ENCODE measurements at regions not wholly inside any gene's neighbourhood (a gene's known extent, or its start where the extent isn't known, plus 50 kb on each side); places are given as distances from the start of the nearest gene placed in this dataset.

- H3K9me3 Mint-ChIP-seq (ENCODE audit: unreplicated experiment): no peaks in the 10 kb centered on the region
- H3K27me3 Mint-ChIP-seq (ENCODE audit: unreplicated experiment): no peaks in the 10 kb centered on the region
- DNase-seq (ENCODE audit: low spot score): no peak
- H3K4me3 Mint-ChIP-seq (ENCODE audit: unreplicated experiment): no peak overlapping the region
- TF ChIP-seq CTCF (IDR thresholded peaks at IDR 0.05; ENCODE audit: unreplicated experiment): no peak
- H3K4me1 Mint-ChIP-seq (ENCODE audit: unreplicated experiment): peaks cover 5% of the 10 kb centered on the region
- no peak overlapping the region for H3K27ac Mint-ChIP-seq (ENCODE audit: unreplicated experiment)
- H3K36me3 Mint-ChIP-seq (ENCODE audit: low read depth, unreplicated experiment): no peaks in the 10 kb centered on the region
Observed at GRCh38 chr13:109922518-109922917, 136.1 kb upstream of the IRS2 start.

GRCh38 chr13:109919715-109920375 is 133.5 kb upstream of the IRS2 start:
- Mint-ChIP-seq H3K27me3 (ENCODE audit: unreplicated experiment) (no peaks in the 10 kb centered on the region), H3K9me3 (ENCODE audit: unreplicated experiment) (no peaks in the 10 kb centered on the region), H3K36me3 (ENCODE audit: low read depth, unreplicated experiment) (no peaks in the 10 kb centered on the region), H3K27ac (ENCODE audit: unreplicated experiment) (no peak overlapping the region), H3K4me3 (ENCODE audit: unreplicated experiment) (no peak overlapping the region), H3K4me1 (ENCODE audit: unreplicated experiment) (peaks cover 5% of the 10 kb centered on the region)
- DNase-seq (ENCODE audit: low spot score): no peak
- TF ChIP-seq CTCF (IDR thresholded peaks at IDR 0.05; ENCODE audit: unreplicated experiment): no peak

GRCh38 chr13:109918179-109918711 is 131.9 kb upstream of the IRS2 start:
- Mint-ChIP-seq H3K4me1 (ENCODE audit: unreplicated experiment) (peaks cover 5% of the 10 kb centered on the region), H3K27me3 (ENCODE audit: unreplicated experiment) (peaks cover 4% of the 10 kb centered on the region)

GRCh38 chr13:109917422-109917821 is 131.0 kb upstream of the IRS2 start:
- Mint-ChIP-seq H3K36me3 (ENCODE audit: low read depth, unreplicated experiment) (no peaks in the 10 kb centered on the region), H3K4me3 (ENCODE audit: unreplicated experiment) (no peak overlapping the region), H3K4me1 (ENCODE audit: unreplicated experiment) (peaks cover 5% of the 10 kb centered on the region), H3K9me3 (ENCODE audit: unreplicated experiment) (no peaks in the 10 kb centered on the region), H3K27ac (ENCODE audit: unreplicated experiment) (no peak overlapping the region), H3K27me3 (ENCODE audit: unreplicated experiment) (peaks cover 4% of the 10 kb centered on the region)
- no peak for DNase-seq (ENCODE audit: low spot score)
- TF ChIP-seq CTCF (IDR thresholded peaks at IDR 0.05; ENCODE audit: unreplicated experiment): no peak

More at GRCh38 chr13:109918179-109918711, 131.9 kb upstream of the IRS2 start:
- no peak for TF ChIP-seq CTCF (IDR thresholded peaks at IDR 0.05; ENCODE audit: unreplicated experiment)
- no peak for DNase-seq (ENCODE audit: low spot score)
- no peaks in the 10 kb centered on the region for H3K9me3 Mint-ChIP-seq (ENCODE audit: unreplicated experiment)
- no peaks in the 10 kb centered on the region for H3K36me3 Mint-ChIP-seq (ENCODE audit: low read depth, unreplicated experiment)
- no peak overlapping the region for H3K27ac Mint-ChIP-seq (ENCODE audit: unreplicated experiment)
- H3K4me3 Mint-ChIP-seq (ENCODE audit: unreplicated experiment): no peak overlapping the region

- TF ChIP-seq CTCF (IDR thresholded peaks at IDR 0.05; ENCODE audit: unreplicated experiment): no peak
- H3K27ac Mint-ChIP-seq (ENCODE audit: unreplicated experiment): no peak overlapping the region
- no peaks in the 10 kb centered on the region for H3K4me1 Mint-ChIP-seq (ENCODE audit: unreplicated experiment)
- H3K36me3 Mint-ChIP-seq (ENCODE audit: low read depth, unreplicated experiment): no peaks in the 10 kb centered on the region
- H3K9me3 Mint-ChIP-seq (ENCODE audit: unreplicated experiment): no peaks in the 10 kb centered on the region
- DNase-seq (ENCODE audit: low spot score): no peak
- no peak overlapping the region for H3K4me3 Mint-ChIP-seq (ENCODE audit: unreplicated experiment)
- H3K27me3 Mint-ChIP-seq (ENCODE audit: unreplicated experiment): peaks cover 6% of the 10 kb centered on the region
Observed at GRCh38 chr13:109913936-109914510, 127.6 kb upstream of the IRS2 start.

Measured in endothelial cell (in vitro differentiated cells).